HL-60 (cell line): ENCODE measurements at regions not wholly inside any gene's neighbourhood (a gene's known extent, or its start where the extent isn't known, plus 50 kb on each side); places are given as distances from the start of the nearest gene placed in this dataset.

Source experiments
- CTCF ChIP-seq: IDR thresholded peaks from one replicate; pipeline ENCODE4 v1.5.1; 2011; ENCODE audit warnings: low read length, control low read depth, inconsistent platforms; ENCODE audit not compliant: insufficient read depth
- GABPA ChIP-seq: IDR thresholded peaks from 2 replicates; pipeline ENCODE4 v1.6.1; 2012; ENCODE audit warnings: low read depth
- POLR2AphosphoS5 ChIP-seq: IDR thresholded peaks from 2 replicates; pipeline ENCODE4 v1.6.1; 2012; ENCODE audit warnings: low read depth
- REST ChIP-seq: IDR thresholded peaks from 2 replicates; pipeline ENCODE4 v1.6.1; 2012; ENCODE audit warnings: low read depth; ENCODE audit not compliant: insufficient replicate concordance
- SPI1 ChIP-seq: IDR thresholded peaks from 2 replicates; pipeline ENCODE4 v1.6.1; 2012; ENCODE audit warnings: low read depth, mild to moderate bottlenecking, borderline replicate concordance

- no peak for TF ChIP-seq POLR2AphosphoS5
- no peak for TF ChIP-seq CTCF
- TF ChIP-seq REST: no peak
- no peak for TF ChIP-seq GABPA
- no peak for TF ChIP-seq SPI1
Observed at GRCh38 chr12:89791286-89791685, 82.6 kb upstream of the ATP2B1 start.
